B cell (primary cell): ENCODE measurements at regions not wholly inside any gene's neighbourhood (a gene's known extent, or its start where the extent isn't known, plus 50 kb on each side); places are given as distances from the start of the nearest gene placed in this dataset.

ENCODE experiments used
- ATAC-seq: fragments of 200-7000 bp; cut with Tn5 transposase; one replicate; pipeline ENCODE4 v1.10.0; 2021; ENCODE audit warnings: low read depth, mild to moderate bottlenecking, moderate number of reproducible peaks, moderate library complexity
- CTCF ChIA-PET: fragments of 350-600 bp; sonication (Branson Sonifier 250); formaldehyde crosslinking; loops from one replicate; lab custom pipeline; 2021; ENCODE audit warnings: antibody characterized with exemption, inconsistent platforms; lab: Charles Lee
- POLR2A ChIA-PET: fragments of 350-600 bp; sonication (Branson Sonifier 250); formaldehyde crosslinking; loops from one replicate; lab custom pipeline; 2021; ENCODE audit warnings: antibody characterized with exemption; lab: Charles Lee
- DNase-seq: peaks from one replicate; pipeline ENCODE4 v3.0.0; 2013
- H2AFZ ChIP-seq: 2 replicates; pipeline ENCODE4 v1.6.1; 2012; ENCODE audit warnings: mild to moderate bottlenecking, low read depth, low read length; ENCODE audit not compliant: insufficient read depth, poor library complexity, severe bottlenecking
- H3K27ac ChIP-seq, 2 donors: 1 replicate in 1 of 2; 2 replicates in 1 of 2; pipeline ENCODE4 v1.5.1; 2012 to 2013; ENCODE audit warnings: low read length in 2 of 2, mild to moderate bottlenecking in 2 of 2, moderate library complexity in 1 of 2
- H3K27me3 ChIP-seq, 4 experiments: fragments of 200-600 bp in 1 of 4; sonication (generic) in 1 of 4; replicated peaks in 1 of 4; 1 replicate in 2 of 4; 2 replicates in 2 of 4; pipeline versions ENCODE4 v1.6.1 to v1.7.0; 2013 to 2016; ENCODE audit warnings: low read length in 3 of 4, mild to moderate bottlenecking in 2 of 4, mixed read lengths in 1 of 4, moderate library complexity in 1 of 4; ENCODE audit not compliant: insufficient read depth in 4 of 4, control insufficient read depth in 3 of 4; ENCODE audit errors: control extremely low read depth in 1 of 4
- H3K36me3 ChIP-seq, 2 experiments: replicated peaks in 1 of 2; 1 replicate in 1 of 2; 2 replicates in 1 of 2; pipeline versions ENCODE4 v1.6.1 to v1.7.1; 2013; ENCODE audit warnings: low read length in 1 of 2; ENCODE audit not compliant: insufficient read depth in 2 of 2, control insufficient read depth in 1 of 2; ENCODE audit errors: control extremely low read depth in 1 of 2, extremely low read depth in 1 of 2
- H3K4me1 ChIP-seq, 2 donors: fragments of 200-600 bp in 1 of 2; sonication (generic) in 1 of 2; 1 replicate in 1 of 2; 2 replicates in 1 of 2; pipeline versions ENCODE4 v1.5.1 to v1.6.1; 2013 to 2017; ENCODE audit warnings: low read length in 2 of 2; ENCODE audit not compliant: control insufficient read depth in 2 of 2, insufficient read depth in 2 of 2
- H3K4me2 ChIP-seq: replicated peaks from 2 replicates; pipeline ENCODE3; 2012; ENCODE audit warnings: mild to moderate bottlenecking, low read depth, low read length; ENCODE audit not compliant: poor library complexity, severe bottlenecking
- H3K4me3 ChIP-seq, 5 experiments: fragments of 200-600 bp in 1 of 5; sonication (generic) in 1 of 5; 1 replicate in 3 of 5; 2 replicates in 2 of 5; pipeline versions ENCODE4 v1.5.1 to v1.7.0; 2011 to 2016; ENCODE audit warnings: low read length in 4 of 5, mild to moderate bottlenecking in 4 of 5, low read depth in 2 of 5, control low read depth in 1 of 5, moderate library complexity in 1 of 5; ENCODE audit not compliant: insufficient read depth in 1 of 5; ENCODE audit errors: control extremely low read depth in 1 of 5, extremely low read depth in 1 of 5
- H3K79me2 ChIP-seq: fragments of 200-600 bp; sonication (generic); one replicate; pipeline ENCODE4 v1.6.0; 2016; ENCODE audit warnings: low read length; ENCODE audit not compliant: control insufficient read depth, insufficient read depth
- H3K9ac ChIP-seq: fragments of 200-600 bp; sonication (generic); 2 replicates; pipeline ENCODE4 v1.6.1; 2017; ENCODE audit warnings: mild to moderate bottlenecking, low read length, moderate library complexity
- H3K9me3 ChIP-seq, 3 donors: one replicate each; pipeline versions ENCODE4 v1.6.1 to v1.7.1; 2013; ENCODE audit warnings: low read length in 2 of 3; ENCODE audit not compliant: control insufficient read depth in 2 of 3, insufficient read depth in 1 of 3; ENCODE audit errors: control extremely low read depth in 1 of 3
- H4K20me1 ChIP-seq: 2 replicates; pipeline ENCODE4 v1.6.0; 2012; ENCODE audit warnings: mild to moderate bottlenecking, low read length; ENCODE audit not compliant: insufficient read depth, control insufficient read depth, poor library complexity, severe bottlenecking
- H3K27ac Mint-ChIP-seq: one replicate; pipeline ENCODE4 v1.8.0; 2021; ENCODE audit warnings: mixed read lengths
- H3K27me3 Mint-ChIP-seq: one replicate; pipeline ENCODE4 v1.8.0; 2021; ENCODE audit warnings: mixed read lengths
- H3K4me1 Mint-ChIP-seq: one replicate; pipeline ENCODE4 v1.8.0; 2021; ENCODE audit warnings: mixed read lengths
- H3K4me3 Mint-ChIP-seq: one replicate; pipeline ENCODE4 v1.8.0; 2021; ENCODE audit warnings: mixed read lengths
- H3K9me3 Mint-ChIP-seq: one replicate; pipeline ENCODE4 v1.8.0; 2022; ENCODE audit warnings: mixed read lengths; ENCODE audit not compliant: insufficient read depth
- CTCF ChIP-seq: fragments of 200-600 bp; IDR thresholded peaks from one replicate; pipeline ENCODE4 v1.8.0; 2022; ENCODE audit warnings: antibody characterized with exemption, mild to moderate bottlenecking
- EZH2 ChIP-seq: IDR thresholded peaks from 2 replicates; pipeline ENCODE4 v1.6.1; 2012; ENCODE audit warnings: borderline replicate concordance, low read depth, mild to moderate bottlenecking, moderate library complexity, low read length; ENCODE audit not compliant: insufficient read depth, poor library complexity, severe bottlenecking
- intact Hi-C: fragments of 100-400 bp; cut with micrococcal nuclease; formaldehyde crosslinking; loops from one replicate; pipeline ENCODE4 v1.10.0; 2022

- Histone ChIP-seq H4K20me1 (no peaks in the 10 kb centered on the region), H3K9me3 (no peaks in the 10 kb centered on the region), H3K4me1 (no peaks in the 10 kb centered on the region), H3K36me3 (no peaks in the 10 kb centered on the region), H2AFZ (no peak overlapping the region), H3K79me2 (no peaks in the 10 kb centered on the region), H3K27ac (no peak overlapping the region), H3K4me2 (no peak overlapping the region), H3K4me3 (no peak overlapping the region), H3K27me3 (no peaks in the 10 kb centered on the region), H3K9ac (no peak overlapping the region)
- Mint-ChIP-seq H3K4me1 (no peaks in the 10 kb centered on the region), H3K9me3 (peaks cover 3% of the 10 kb centered on the region), H3K27ac (no peak overlapping the region), H3K4me3 (no peak overlapping the region), H3K27me3 (no peaks in the 10 kb centered on the region)
- DNase-seq (no peak), ATAC-seq (no peak)
- intact Hi-C loops: no loop called here
- CTCF ChIA-PET: no interaction called here
- TF ChIP-seq CTCF: no peak
- POLR2A ChIA-PET: no interaction called here
Observed at GRCh38 chr13:93158565-93158964, 68.0 kb upstream of the GPC6 start.

- TF ChIP-seq EZH2: no peak
- TF ChIP-seq CTCF: no peak
- ChIA-PET POLR2A (no interaction called here), CTCF (no interaction called here)
- H3K36me3 ChIP-seq: no peaks in the 10 kb centered on the region
- H3K79me2 ChIP-seq: no peaks in the 10 kb centered on the region
- no peaks in the 10 kb centered on the region for H3K4me1 Mint-ChIP-seq
- peaks cover 0 to 1% (median 0%) of the 10 kb centered on the region in 3 donors for H3K9me3 ChIP-seq
- DNase-seq (no peak), ATAC-seq (no peak)
- H3K27ac ChIP-seq: no peak overlapping the region
- H3K4me3 ChIP-seq: no peak overlapping the region
- H3K4me1 ChIP-seq: no peaks in the 10 kb centered on the region
- H3K9ac ChIP-seq: no peak overlapping the region
- no peak overlapping the region for H2AFZ ChIP-seq
- no peak overlapping the region for H3K27ac Mint-ChIP-seq
- no peaks in the 10 kb centered on the region for H4K20me1 ChIP-seq
- no peaks in the 10 kb centered on the region for H3K9me3 Mint-ChIP-seq
- no peaks in the 10 kb centered on the region for H3K27me3 ChIP-seq
- no peak overlapping the region for H3K4me3 Mint-ChIP-seq
- intact Hi-C loops: no loop called here
- no peak overlapping the region for H3K4me2 ChIP-seq
- no peaks in the 10 kb centered on the region for H3K27me3 Mint-ChIP-seq
Observed at GRCh38 chr13:93169980-93170379, 56.6 kb upstream of the GPC6 start.
